MCF 10A (cell line): ENCODE measurements at regions not wholly inside any gene's neighbourhood (a gene's known extent, or its start where the extent isn't known, plus 50 kb on each side); places are given as distances from the start of the nearest gene placed in this dataset.

Experiments
- BruUV-seq: library from RNA; stranded (reverse); fragments of 400-500 nt; replicated peaks from 2 replicates; lab custom pipeline; 2021; lab: Mats Ljungman, UMichigan
- CTCF ChIA-PET: fragments of 300-600 bp; sonication (Branson Sonifier 250); formaldehyde crosslinking; extraction: SDS; loops from one replicate; lab custom pipeline; 2021; ENCODE audit warnings: antibody characterized with exemption, inconsistent platforms; lab: Yijun Ruan, JAX
- POLR2A ChIA-PET: fragments of 300-600, 350-650 bp; sonication (Branson Sonifier 250); formaldehyde crosslinking; extraction: SDS; loops from one replicate; lab custom pipeline; 2020; ENCODE audit warnings: antibody characterized with exemption, inconsistent platforms; lab: Yijun Ruan, JAX
- DNase-seq: peaks from one replicate; pipeline ENCODE4 v3.0.0-alpha.2; 2018; ENCODE audit not compliant: unreplicated experiment
- H3K27ac Mint-ChIP-seq: one replicate; pipeline ENCODE4 v1.8.0; 2022; ENCODE audit warnings: mild to moderate bottlenecking, low read depth, mixed read lengths; ENCODE audit not compliant: unreplicated experiment
- H3K27me3 Mint-ChIP-seq: one replicate; pipeline ENCODE4 v1.8.0; 2022; ENCODE audit warnings: mixed read lengths; ENCODE audit not compliant: insufficient read depth, unreplicated experiment
- H3K36me3 Mint-ChIP-seq: one replicate; pipeline ENCODE4 v1.8.0; 2022; ENCODE audit warnings: mild to moderate bottlenecking, moderate library complexity, mixed read lengths; ENCODE audit not compliant: insufficient read depth, unreplicated experiment
- H3K4me1 Mint-ChIP-seq: one replicate; pipeline ENCODE4 v1.8.0; 2022; ENCODE audit warnings: mixed read lengths; ENCODE audit not compliant: insufficient read depth, unreplicated experiment
- H3K4me3 Mint-ChIP-seq: one replicate; pipeline ENCODE4 v1.8.0; 2022; ENCODE audit warnings: mild to moderate bottlenecking, moderate library complexity, mixed read lengths; ENCODE audit not compliant: unreplicated experiment
- H3K9me3 Mint-ChIP-seq: one replicate; pipeline ENCODE4 v1.8.0; 2022; ENCODE audit warnings: mixed read lengths; ENCODE audit not compliant: unreplicated experiment
- CTCF ChIP-seq: fragments of 200-600 bp; IDR thresholded peaks from one replicate; pipeline ENCODE4 v1.8.0; 2022; ENCODE audit warnings: antibody characterized with exemption, mild to moderate bottlenecking; ENCODE audit not compliant: unreplicated experiment
- intact Hi-C: fragments of 100-400 bp; cut with micrococcal nuclease; formaldehyde crosslinking; loops from 2 replicates; pipeline ENCODE4 v1.14.1; 2022

- no peaks in the 10 kb centered on the region for H3K9me3 Mint-ChIP-seq
- H3K36me3 Mint-ChIP-seq = no peaks in the 10 kb centered on the region
- ChIA-PET CTCF (interaction anchor here (0.6 kb wide), 1 partner anchor 1268 kb away, joined by 3 read pairs; no protein-coding TSS in a partner anchor), POLR2A (interaction anchor here (0.5 to 0.6 kb wide), 4 partner anchors 325 to 1474 kb away, joined by 3 read pairs; no protein-coding TSS in a partner anchor)
- TF ChIP-seq CTCF = no peak
- BruUV-seq = no TSS peak
- H3K4me3 Mint-ChIP-seq = no peak overlapping the region
- H3K4me1 Mint-ChIP-seq = no peaks in the 10 kb centered on the region
- no peak overlapping the region for H3K27ac Mint-ChIP-seq
- DNase-seq = no peak
- intact Hi-C loops = no loop called here
- H3K27me3 Mint-ChIP-seq = no peaks in the 10 kb centered on the region
Observed at GRCh38 chr14:98022541-98023520, 1225.6 kb downstream of the VRK1 start.

GRCh38 chr14:98028162-98028561 lies 1231.0 kb downstream of the VRK1 start:
- H3K27me3 Mint-ChIP-seq = no peaks in the 10 kb centered on the region
- no peak overlapping the region for H3K4me3 Mint-ChIP-seq
- intact Hi-C loops = no loop called here
- ChIA-PET POLR2A (no interaction called here), CTCF (no interaction called here)
- DNase-seq = no peak
- no peak overlapping the region for H3K27ac Mint-ChIP-seq
- TF ChIP-seq CTCF = no peak
- no peaks in the 10 kb centered on the region for H3K36me3 Mint-ChIP-seq
- BruUV-seq = no TSS peak
- peaks cover 10% of the 10 kb centered on the region for H3K9me3 Mint-ChIP-seq
- H3K4me1 Mint-ChIP-seq = no peaks in the 10 kb centered on the region

GRCh38 chr14:98035396-98035795 lies 1236.6 kb downstream of the BCL11B start:
- ChIA-PET CTCF (interaction anchor here (0.9 kb wide), 1 partner anchor 407 kb away, joined by 3 read pairs; no protein-coding TSS in a partner anchor), POLR2A (interaction anchor here (0.7 kb wide), 1 partner anchor 502 kb away, joined by 3 read pairs; no protein-coding TSS in a partner anchor)
- Mint-ChIP-seq H3K36me3 (no peaks in the 10 kb centered on the region), H3K27me3 (no peaks in the 10 kb centered on the region), H3K4me1 (no peaks in the 10 kb centered on the region), H3K4me3 (no peak overlapping the region), H3K27ac (no peak overlapping the region), H3K9me3 (no peaks in the 10 kb centered on the region)
- BruUV-seq = no TSS peak
- TF ChIP-seq CTCF = no peak
- no peak for DNase-seq
- intact Hi-C loops = no loop called here

- no TSS peak for BruUV-seq
Observed at GRCh38 chr14:98037831-98038230, 1234.2 kb downstream of the BCL11B start.

More at GRCh38 chr14:98037831-98038230, 1234.2 kb downstream of the BCL11B start:
- no peaks in the 10 kb centered on the region for H3K4me1 Mint-ChIP-seq
- intact Hi-C loops = no loop called here
- no peak for DNase-seq
- H3K4me3 Mint-ChIP-seq = no peak overlapping the region
- TF ChIP-seq CTCF = no peak
- ChIA-PET CTCF (no interaction called here), POLR2A (no interaction called here)
- no peaks in the 10 kb centered on the region for H3K27me3 Mint-ChIP-seq
- peaks cover 6% of the 10 kb centered on the region for H3K36me3 Mint-ChIP-seq
- no peaks in the 10 kb centered on the region for H3K9me3 Mint-ChIP-seq
- no peak overlapping the region for H3K27ac Mint-ChIP-seq
